NCI-H82 treated with DMSO at 0.1 percent for 48 hours (cell line): ENCODE measurements at regions not wholly inside any gene's neighbourhood (a gene's known extent, or its start where the extent isn't known, plus 50 kb on each side); places are given as distances from the start of the nearest gene placed in this dataset.

ENCODE experiments used
- DNase-seq: peaks from one replicate; lab custom pipeline; 2025; ENCODE audit not compliant: unreplicated experiment; lab: John Stamatoyannopoulos, UW

DNA sequence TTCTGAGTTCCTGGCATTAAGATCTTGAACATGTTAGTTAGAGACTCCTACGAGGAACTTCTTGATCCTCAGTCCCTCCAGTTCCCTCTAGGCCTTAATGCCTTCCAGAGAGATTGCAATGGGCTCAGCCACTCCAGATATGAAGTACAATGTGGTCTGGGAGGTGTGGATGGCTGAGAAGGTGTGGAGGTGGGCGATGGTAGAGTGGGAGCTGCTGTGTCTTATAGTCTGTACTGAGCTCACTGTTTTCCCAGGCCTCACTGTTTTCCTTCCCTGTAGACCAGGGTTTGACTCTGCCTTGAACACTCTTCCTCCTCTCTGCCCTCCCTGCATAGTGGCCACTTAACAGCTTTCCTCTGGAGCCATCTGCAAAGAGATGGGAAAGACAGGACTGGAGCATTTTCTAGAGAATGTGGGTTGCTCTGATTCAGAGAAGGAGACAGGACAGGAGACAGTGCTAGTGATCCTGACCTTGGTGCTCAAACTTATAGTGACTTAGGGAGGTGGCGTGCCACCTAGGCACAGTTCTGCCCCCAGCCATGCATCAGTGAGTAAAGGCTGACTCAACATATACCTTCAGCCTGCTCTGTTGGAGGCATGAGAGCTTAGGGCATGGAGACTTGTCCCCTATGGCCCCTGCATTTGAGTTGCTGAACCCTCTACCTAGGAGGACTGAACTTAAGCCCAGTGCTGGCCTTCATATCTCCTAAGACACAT is 129.7 kb downstream of the TDRD15 start:
- DNase-seq = no peak

DNA sequence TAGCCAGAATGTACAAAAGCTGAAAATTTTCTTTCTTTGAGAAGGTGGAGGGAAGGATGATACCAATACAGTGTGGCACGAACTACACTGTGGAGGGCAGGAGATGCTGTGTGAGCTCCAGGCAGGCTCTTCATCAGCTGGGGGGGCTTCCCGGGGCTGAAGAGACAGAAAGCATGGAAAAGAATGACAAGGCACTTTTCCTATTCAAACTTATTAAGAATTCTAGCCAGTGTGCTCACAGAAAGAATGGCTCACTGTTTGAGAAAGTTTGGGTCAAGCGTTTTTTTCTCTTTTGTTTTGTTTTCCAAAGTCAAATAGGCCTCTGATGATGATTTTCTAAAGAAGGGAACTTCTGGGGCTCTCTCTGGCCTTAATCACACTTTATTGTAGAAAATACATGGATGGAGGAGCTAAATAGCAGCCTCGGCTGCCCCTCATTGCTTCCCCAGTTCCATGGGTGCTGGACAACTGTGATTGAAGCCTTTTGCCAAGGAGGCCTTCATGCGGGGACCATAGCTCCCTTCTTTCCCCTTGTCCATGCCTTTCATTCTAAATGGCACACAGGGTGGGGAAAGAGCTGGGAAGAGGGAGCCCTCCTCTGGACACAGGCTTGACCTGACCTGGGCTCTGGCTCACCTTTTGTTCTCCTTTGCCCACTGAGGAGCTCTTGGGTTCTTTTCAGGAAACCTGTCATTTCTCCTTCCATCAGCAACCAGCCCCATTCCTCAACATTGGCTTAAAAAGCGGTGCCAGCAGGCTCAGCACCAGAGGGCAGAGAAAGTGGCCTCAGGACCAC is 130.6 kb downstream of the TDRD15 start:
- DNase-seq = no peak

DNA sequence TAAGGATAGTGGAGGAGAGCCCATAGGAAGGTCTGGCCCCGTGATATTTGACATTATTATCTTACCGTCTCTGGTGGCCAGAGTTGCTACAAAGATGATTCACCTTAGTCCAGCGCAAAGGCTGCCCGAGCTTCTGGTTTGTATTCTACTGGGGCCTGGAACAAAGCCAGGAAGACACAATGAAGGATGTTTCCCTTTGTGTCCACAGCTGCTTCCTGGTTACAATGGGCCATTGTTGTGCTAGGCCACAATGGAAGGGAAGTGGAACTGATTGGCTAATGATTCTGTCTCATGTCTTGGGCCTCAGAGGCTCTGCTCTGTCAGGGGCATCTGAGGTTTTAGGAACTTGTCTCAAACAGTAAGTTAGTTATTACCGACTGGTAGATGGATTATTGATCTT is 132.2 kb downstream of the TDRD15 start:
- no peak for DNase-seq

DNA sequence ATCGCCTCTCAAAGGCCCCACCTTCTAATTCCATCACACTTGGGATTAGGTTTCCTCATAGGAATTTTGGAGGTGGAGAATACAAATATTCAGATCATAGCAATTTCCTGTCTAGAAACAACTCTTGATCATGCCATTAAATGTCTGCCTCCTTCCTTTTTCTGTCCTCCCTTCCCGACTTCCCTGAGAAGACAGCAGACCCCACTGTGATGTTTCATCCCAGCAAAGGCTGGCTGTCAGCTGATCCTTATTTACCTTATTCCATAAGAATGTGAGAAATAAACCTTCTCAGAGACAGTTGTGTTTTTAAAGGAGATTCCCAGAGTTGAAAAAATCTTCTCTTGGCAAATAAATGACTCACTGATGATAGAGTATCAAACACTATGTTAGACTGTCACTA is 133.9 kb downstream of the TDRD15 start:
- DNase-seq = no peak

DNA sequence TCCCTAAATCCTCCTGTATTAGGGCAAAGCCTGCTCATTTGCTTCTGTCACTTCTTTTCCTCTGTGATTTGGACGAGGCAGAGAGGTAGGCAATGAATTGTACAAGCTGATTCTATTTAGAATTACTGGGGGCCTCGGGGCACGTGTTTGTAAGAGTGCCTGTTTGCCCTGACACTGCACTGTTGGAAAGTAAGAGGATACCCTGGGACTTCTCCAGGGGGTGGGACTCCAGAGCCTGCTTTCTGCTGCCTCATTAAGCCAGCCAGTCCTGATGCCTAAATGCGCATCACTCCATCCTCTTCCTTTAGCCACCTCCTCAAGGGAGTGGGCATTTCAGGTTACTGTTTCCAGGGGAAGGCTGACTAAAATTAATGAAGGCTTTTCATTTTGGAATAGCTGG is 134.3 kb downstream of the TDRD15 start:
- no peak for DNase-seq

DNA sequence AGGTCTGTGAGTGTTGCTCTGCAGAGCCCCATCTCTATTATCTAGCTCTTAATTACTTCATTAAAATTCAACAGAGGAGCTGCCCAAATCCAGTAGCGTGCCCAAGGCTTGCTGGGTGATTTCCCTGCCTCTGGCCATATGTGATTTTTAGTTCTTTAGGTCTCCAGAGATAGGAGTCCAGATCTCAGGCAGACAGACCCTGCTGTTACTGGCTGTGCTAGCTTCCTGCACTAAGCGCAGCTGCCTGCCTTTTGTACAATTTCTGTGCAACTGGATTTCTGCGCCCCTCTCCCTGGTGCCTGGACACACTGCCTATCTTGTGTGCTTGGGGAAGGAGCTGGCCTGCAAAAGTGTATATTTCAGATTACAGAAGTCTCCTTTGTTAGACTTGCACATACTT is 136.5 kb downstream of the TDRD15 start:
- no peak for DNase-seq

DNA sequence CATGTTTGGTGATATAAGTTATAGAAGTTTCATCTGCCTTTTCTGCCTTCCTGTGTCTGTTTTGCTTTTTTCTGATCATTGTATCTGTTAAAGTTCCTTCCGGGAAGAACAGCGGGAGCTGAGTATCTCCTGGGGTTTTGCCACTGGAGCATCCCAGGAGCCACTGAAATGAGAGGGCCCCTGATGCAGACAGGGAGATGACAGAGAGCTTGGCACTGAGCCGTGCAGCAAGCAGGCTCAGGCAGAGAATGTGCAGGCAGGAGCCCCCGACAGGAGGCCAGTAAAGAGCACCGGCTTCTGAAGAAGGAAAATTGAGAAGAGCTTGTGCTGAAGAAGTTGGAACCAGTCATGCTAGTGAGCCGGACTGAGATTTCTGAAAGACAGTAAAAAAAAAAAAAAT is 137.8 kb downstream of the TDRD15 start:
- DNase-seq = no peak

DNA sequence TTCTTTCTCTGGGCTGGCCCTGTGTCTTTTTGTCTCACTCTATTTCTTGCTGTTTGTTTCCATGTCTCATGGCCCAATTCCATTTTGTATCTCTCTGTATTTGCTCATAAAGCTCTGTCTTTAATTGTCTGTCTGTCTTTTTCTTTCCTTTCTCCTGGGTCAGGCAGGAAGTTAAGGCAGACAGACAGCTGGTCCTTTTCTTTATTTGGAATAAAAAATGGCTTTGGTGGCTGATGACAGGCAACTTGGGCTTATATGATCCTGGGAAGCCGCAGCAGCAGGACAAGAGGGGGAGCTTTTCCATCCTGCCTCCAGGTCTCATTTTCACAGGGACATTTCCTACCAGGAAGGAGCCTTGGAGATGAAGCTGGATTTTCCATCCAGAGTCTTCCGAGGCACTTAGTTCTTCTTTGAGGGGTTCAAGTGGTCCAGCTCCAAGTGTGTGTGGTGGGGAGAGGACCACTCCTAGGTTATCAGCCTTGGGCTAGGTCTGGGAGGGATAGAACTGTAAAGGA is 138.7 kb downstream of the TDRD15 start:
- DNase-seq = no peak

DNA sequence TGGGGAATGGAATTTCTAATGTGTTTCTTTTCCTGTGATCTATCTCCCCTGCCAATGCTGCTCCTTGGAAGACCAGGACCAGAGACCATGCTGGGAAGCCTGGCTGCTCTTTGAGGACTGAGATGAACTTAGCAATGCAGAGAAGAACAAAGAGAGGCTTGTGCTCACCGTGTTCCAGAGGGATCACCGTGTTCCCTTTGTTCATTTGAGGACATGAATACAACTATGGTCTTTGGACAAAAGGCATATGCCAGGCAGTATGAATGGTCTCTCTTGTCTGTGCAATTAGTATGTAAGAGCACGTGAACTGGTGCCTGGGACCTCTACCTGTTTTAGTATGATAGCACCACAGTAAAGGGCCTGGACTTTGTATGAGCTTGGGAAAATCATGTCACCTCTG is 139.9 kb downstream of the TDRD15 start:
- DNase-seq = no peak

DNA sequence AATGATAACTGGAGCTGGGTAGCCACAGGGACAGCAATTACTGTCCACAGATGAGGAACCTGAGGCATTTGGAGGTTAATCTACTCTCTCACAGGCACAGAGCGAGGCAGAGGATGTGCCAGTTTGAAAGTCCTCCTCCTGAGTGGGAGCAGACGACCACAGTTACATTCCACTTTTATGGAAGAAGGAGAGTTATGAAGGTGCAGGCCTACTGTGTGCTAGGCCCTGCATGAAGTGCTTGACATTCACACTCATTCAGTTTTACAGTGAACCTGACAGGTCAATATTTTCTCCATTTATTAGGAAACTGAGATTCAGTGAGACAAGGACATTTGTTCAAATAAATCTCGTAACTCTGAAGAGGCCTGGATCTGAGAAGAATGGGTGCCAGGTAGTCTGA is 142.0 kb downstream of the TDRD15 start:
- DNase-seq = no peak

DNA sequence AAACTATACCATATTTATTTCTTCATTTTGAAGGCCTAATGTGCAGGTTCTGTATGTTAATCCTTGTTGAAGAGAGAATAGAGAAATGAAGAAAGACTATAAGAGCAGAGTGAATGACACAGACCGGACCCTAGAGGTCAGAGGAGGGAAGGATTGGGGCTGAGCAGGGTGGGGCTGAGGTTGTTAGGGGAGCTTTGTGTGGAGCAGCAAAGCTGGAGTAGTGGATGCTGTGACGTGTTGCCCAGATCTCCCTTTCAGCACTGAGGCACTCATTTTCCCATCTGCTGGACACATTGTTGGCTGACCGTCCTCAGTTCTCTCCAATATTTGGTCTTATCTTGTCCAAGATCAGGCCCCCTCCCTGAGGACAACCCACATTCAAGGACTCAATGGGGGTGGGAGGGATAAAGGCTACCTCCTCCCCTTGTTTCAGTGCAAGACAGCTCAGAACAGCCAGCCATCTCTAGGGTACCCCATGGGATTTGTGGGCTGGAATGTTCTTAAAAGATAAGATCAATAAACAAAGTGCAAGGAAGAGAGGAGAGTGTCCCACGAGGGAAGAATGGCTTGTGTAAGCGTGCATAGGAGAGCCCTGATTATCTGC is 143.6 kb downstream of the TDRD15 start:
- no peak for DNase-seq

DNA sequence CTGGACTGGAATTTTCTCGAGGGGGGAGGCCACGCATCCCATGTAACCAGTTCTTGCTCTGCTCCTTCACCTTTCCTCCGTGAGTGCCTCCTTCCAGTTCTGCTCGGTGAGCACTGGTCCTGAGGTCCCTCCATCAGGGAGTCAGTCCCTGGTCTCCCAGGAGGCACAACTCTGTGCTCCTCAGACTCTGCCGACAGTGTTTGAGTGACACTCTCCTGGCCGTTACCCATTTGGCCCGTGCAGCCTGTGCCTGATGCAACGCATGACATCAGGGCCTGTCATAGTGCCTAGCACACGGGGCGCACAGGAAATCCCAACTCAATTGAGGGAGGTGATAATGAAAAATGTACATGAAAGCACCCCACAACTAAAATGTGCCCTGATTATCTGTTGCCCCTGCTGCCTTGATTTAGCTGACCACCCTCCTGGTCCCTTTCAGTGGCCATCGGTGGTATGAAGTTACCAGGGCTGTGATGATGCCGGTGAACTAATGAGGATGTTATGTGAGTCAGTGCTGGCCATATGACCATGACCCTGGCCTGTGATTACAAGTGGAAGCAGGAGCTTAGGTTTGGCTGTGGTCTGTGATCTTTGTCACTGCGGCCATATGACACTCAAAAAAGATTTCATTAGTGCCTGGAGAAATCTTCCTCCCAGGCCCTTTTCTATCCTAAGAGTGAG is 144.6 kb downstream of the TDRD15 start:
- DNase-seq = no peak

DNA sequence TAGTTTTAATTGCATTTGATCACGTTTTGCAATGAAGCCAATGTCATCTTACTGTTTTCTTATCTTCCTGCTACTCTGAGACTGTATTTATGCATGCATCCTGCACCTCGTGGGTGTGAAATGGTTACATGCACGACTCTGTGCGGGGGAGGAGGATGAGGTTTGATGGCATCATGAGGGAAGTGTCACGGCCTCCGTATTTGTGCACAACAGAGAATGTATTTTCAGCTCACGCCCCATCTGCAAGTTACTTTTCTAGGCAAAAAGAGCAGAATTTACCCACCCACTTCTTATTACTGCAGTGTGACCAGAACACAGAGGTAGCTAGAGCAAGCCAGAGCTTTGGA is 145.1 kb downstream of the TDRD15 start:
- DNase-seq = no peak

DNA sequence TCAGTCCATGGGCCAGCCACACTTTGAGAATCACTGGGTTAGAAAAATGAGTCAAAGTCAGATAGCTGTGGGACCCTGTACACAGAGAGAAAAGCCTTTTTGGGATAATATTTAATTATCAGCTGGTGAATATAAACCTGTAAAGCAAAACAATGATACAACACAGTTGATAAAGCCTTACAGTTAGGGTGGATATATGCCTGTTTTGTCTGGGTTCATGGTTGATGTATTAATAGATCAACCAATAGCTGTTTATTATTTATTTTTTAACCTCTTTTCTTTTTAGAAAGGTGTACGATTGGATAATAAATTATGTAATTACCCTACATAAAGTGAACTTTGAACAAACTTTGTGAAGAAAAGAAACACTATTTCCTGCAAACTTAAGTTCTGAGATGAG is 145.6 kb downstream of the TDRD15 start:
- DNase-seq = no peak

DNA sequence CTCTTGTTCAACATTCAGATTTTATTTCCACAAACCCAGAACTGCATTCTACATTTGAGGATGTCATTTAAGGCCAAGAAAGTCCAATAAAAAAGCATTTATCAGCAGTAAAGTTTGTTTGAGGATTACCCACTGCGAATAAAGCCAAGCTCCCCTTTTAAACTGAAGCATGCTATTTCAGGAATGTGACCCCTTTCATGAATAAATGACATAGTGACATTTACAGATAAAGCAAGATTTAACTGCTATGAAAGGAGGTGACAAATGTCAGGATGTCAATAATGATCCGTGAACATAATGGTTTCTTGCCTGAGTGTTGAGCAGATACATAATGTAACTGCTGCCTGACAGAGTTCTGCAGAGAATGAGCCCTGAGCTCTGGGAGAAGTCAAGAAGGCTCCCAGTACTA is 146.3 kb downstream of the TDRD15 start:
- no peak for DNase-seq

DNA sequence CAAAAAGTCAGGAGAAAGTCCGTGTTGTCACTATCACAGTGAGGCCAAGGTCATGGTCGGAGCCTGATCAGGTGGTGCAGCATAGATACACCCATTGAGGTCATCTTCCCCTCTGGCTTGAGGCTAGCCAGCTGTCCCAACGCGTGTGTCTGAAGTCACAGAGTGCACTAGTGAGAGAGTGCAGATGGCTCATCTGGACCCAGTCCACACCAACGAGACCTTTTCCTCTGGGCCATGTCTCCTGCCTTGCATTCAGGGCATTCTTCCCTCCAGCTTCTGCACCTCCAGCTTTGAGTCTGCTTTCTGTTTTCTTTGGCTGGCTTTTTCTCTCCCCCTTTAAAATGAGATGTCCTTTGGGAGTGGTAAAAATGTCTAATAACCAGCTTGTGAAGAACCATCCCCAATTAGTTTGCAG is 146.9 kb downstream of the TDRD15 start:
- no peak for DNase-seq

DNA sequence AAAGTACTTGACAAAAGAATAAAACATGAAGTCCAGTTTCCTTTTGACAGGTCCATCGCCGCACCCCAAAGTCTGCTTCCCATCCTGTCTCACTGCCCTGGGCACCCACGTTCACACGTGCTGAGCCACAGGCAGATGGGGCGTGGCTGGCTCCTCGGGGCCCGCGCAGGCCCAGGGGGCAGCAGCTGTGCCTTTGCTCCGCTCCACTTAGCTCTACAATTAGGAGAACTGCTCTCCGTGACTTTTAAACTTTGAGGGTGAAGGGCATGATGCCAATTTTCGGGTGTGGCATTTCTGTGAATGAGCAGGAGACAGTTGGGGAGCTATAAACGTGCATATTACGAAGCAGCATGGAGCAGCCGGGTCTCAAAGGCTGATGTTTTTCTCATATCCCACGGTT is 152.4 kb downstream of the TDRD15 start:
- no peak for DNase-seq

DNA sequence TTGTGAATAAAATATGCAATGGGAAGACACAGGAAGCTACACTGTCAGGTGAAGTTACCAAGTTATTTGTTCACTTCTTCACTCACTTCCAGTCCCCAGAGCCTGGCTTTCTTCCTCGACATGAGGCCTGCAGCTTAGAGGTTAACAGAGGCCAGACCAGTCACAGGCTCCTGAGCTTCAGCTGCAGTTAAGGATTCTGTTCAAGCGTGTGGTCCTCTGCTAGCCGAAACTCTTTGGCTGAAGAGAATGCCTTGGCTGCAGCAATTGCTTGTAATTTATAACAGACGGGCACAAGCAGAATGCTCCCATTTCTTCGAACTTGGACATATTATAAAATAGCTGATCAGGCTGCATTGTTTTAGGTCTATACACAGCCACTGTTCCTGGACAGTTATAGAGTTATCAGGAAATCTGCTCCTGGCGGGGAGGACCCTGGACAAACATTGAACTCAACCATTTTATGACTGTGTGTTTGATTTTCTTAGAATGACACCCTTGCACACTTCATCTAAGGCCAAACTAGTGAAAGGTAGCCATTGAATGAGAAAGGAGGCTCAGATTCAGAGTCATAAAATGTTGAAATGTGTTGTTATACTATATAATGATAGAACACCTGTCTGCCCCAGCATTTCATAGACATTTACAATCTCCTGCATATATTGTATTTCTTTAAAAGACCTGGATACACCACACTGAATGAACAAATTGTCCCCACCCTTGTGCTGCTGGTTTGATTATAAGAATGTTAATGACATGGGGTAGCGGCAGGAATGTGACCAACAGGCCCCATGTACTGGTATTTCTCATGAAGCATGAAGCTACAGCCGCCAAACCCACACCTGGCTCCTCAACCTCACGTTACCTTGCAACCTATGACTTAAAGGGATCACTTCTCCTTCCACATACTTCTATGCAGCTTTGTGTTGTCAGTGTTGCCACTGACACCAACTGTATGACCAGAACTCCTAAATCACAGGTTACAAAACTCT is 153.6 kb downstream of the TDRD15 start:
- DNase-seq = no peak

DNA sequence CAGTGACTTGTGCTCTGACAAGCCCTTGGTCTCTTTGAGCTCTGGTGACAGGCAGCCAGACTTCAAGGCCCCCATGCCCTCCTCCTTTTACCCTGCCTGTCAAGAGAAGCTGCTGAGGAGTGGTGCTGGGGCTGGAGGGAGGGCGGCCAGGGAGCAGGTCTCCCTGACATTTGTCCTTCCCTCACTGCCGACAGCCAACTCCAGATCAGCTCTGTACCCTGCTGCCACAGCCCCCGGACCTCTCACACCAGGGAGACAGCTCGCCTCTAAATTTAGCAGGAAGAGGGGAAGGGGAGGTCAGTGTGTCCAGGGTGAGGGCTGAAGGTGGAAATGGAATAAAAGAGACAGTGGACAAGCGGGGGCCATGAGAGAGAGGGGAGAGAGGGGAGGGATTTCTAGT is 155.8 kb downstream of the TDRD15 start:
- DNase-seq = no peak

DNA sequence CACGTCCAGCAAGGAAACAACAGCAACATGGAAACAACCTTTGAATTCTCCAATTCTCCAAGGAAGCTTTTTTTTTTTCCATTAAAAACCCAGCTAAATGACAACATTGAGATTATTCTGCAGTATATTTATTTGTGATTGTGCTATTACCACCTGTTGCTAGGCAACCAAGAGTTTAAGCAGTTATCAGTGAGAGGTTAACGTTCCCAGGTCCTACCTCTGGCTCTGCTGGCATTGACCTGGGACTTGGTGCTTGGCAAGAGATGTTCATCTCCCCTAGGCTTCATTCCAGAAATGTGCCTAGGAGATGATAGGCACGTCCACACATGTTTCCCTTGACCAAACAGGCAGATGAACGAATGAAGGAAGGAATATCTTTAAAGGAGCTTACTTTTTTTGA is 157.0 kb downstream of the TDRD15 start:
- no peak for DNase-seq
